Breast epithelium (tissue), 4 donors: ENCODE measurements at regions not wholly inside any gene's neighbourhood (a gene's known extent, or its start where the extent isn't known, plus 50 kb on each side); places are given as distances from the start of the nearest gene placed in this dataset.

Source experiments
- DNase-seq, 2 donors: peaks; one replicate each; pipeline ENCODE4 v3.0.0-alpha.2; 2019; ENCODE audit warnings: low spot score in 2 of 2
- H3K27ac ChIP-seq, 2 donors: fragments of 200-600 bp; sonication (generic) in 1 of 2; one replicate each; pipeline ENCODE4 v1.5.1; 2016 to 2019; ENCODE audit warnings: mild to moderate bottlenecking in 1 of 2
- H3K27me3 ChIP-seq, 2 donors: fragments of 200-600 bp; sonication (generic) in 1 of 2; one replicate each; pipeline versions ENCODE4 v1.5.1 to v1.6.0; 2017 to 2019; ENCODE audit warnings: control low read depth in 1 of 2, mild to moderate bottlenecking in 1 of 2
- H3K36me3 ChIP-seq: fragments of 200-600 bp; one replicate; pipeline ENCODE4 v1.5.1; 2019
- H3K4me1 ChIP-seq, 2 donors: fragments of 200-600 bp; sonication (generic); one replicate each; pipeline ENCODE4 v1.5.1; 2016 to 2019; ENCODE audit warnings: control low read depth in 1 of 2
- H3K4me3 ChIP-seq, 3 donors: fragments of 200-600 bp; sonication (generic); 1 replicate in 2 of 3; 2 replicates in 1 of 3; pipeline ENCODE4 v1.5.1; 2016 to 2019; ENCODE audit warnings: mild to moderate bottlenecking in 3 of 3, moderate library complexity in 2 of 3
- H3K9me3 ChIP-seq, 2 donors: fragments of 200-600 bp; sonication (generic) in 1 of 2; one replicate each; pipeline ENCODE4 v1.5.1; 2016 to 2019; ENCODE audit warnings: control low read depth in 1 of 2
- CTCF ChIP-seq, 3 donors: fragments of 450-650 bp; IDR thresholded peaks; one replicate each; pipeline ENCODE4 v1.5.1; 2016 to 2017; ENCODE audit warnings: antibody characterized with exemption in 3 of 3, mild to moderate bottlenecking in 3 of 3, moderate library complexity in 3 of 3
- POLR2A ChIP-seq: fragments of 450-650 bp; IDR thresholded peaks from one replicate; pipeline ENCODE4 v1.6.1; 2016; ENCODE audit warnings: antibody characterized with exemption, mild to moderate bottlenecking, moderate library complexity
- POLR2AphosphoS5 ChIP-seq, 3 donors: sonication (generic); formaldehyde crosslinking; IDR thresholded peaks; one replicate each; pipeline ENCODE4 v1.6.1; 2017; ENCODE audit warnings: antibody characterized with exemption in 3 of 3
- intact Hi-C: fragments of 100-400 bp; cut with DNase I; formaldehyde crosslinking; loops from one replicate; pipeline ENCODE4 v1.15.1; 2023; ENCODE audit warnings: low total_unique reads

DNA sequence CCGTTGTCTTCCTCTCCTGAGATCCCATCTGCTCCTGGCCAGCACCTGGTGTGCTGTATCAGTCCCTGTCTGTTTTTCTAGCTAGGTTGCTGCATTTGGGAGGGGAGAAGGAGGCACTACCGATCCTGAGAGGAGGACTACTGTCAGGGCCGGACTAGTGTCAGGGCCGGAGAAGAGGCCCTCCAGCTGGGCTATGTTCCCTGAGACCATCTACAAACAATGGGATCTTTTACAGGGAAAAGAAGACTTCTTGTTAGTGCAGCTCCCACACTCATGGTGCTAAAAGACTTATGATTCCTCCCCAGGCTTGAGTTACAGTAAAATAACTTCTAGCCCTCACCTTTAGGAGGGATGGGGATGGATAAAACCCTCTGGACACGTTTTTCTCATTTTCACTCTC, 141.0 kb upstream of the TNR start:
- H3K4me3 ChIP-seq, result no peak overlapping the region
- no peaks in the 10 kb centered on the region for H3K36me3 ChIP-seq
- TF ChIP-seq POLR2A (no peak), CTCF (IDR thresholded peaks at IDR 0.05) (no peak), POLR2AphosphoS5 (IDR thresholded peaks at IDR 0.05) (no peak)
- no peak for DNase-seq
- H3K9me3 ChIP-seq, result no peaks in the 10 kb centered on the region
- intact Hi-C loops, result no loop called here
- no peaks in the 10 kb centered on the region for H3K27me3 ChIP-seq
- H3K4me1 ChIP-seq, result no peaks in the 10 kb centered on the region
- H3K27ac ChIP-seq, result no peak overlapping the region

GRCh38 chr1:175882192-175882591, 138.8 kb upstream of the TNR start:
- intact Hi-C loops, result no loop called here
- H3K27me3 ChIP-seq, result no peaks in the 10 kb centered on the region
- H3K36me3 ChIP-seq, result no peaks in the 10 kb centered on the region
- no peak overlapping the region for H3K27ac ChIP-seq
- no peak overlapping the region for H3K4me3 ChIP-seq
- no peaks in the 10 kb centered on the region for H3K4me1 ChIP-seq
- TF ChIP-seq POLR2AphosphoS5 (IDR thresholded peaks at IDR 0.05) (no peak), POLR2A (no peak), CTCF (IDR thresholded peaks at IDR 0.05) (no peak)
- no peaks in the 10 kb centered on the region for H3K9me3 ChIP-seq
- no peak for DNase-seq

DNA sequence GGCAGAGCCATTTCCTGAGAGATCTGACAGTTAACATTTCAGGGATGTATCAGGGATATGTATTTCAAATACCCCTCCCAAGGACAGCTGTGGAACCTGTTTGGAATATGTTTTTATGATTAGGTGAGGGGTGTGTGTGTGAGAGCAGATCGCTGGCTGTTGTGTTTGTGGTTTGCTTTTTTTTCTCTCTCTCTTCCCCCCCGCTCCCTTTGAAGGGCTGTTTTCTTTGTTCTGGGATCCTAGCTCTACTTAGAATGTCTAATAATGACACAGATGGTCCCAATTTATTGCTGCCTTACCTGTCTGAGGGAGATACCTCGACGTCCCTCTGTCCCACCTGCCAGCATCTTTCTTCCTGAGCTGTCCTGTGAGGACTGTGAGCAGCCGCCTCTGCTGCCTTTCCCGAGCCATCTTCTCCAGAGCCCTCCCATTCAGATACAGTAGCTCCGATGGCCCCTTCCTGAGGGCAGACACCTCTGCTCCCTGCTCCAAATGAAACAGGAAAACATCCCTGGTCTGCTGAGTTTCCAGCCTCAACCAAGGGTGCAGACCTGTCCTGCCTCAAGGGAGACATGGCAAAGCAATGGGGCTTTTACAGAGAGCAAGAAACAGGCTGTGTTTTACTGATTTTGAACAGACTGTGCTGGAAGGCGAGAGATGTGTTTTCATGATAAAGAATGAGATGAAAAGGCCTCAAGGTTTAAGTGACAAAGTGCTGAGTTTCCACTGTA, 138.0 kb upstream of the TNR start:
- Histone ChIP-seq H3K9me3 (no peaks in the 10 kb centered on the region), H3K4me3 (no peak overlapping the region), H3K4me1 (no peaks in the 10 kb centered on the region), H3K27ac (no peak overlapping the region), H3K27me3 (no peaks in the 10 kb centered on the region), H3K36me3 (no peaks in the 10 kb centered on the region)
- intact Hi-C loops, result no loop called here
- no peak for DNase-seq
- TF ChIP-seq POLR2A (no peak), POLR2AphosphoS5 (IDR thresholded peaks at IDR 0.05) (no peak), CTCF (IDR thresholded peaks at IDR 0.05) (no peak)

GRCh38 chr1:175878775-175879174, 135.4 kb upstream of the TNR start:
- Histone ChIP-seq H3K27me3 (no peaks in the 10 kb centered on the region), H3K4me1 (no peaks in the 10 kb centered on the region), H3K9me3 (no peaks in the 10 kb centered on the region), H3K27ac (no peak overlapping the region), H3K4me3 (no peak overlapping the region), H3K36me3 (no peaks in the 10 kb centered on the region)
- TF ChIP-seq POLR2A (no peak), POLR2AphosphoS5 (IDR thresholded peaks at IDR 0.05) (no peak), CTCF (IDR thresholded peaks at IDR 0.05) (no peak)
- intact Hi-C loops, result no loop called here
- DNase-seq, result no peak

DNA sequence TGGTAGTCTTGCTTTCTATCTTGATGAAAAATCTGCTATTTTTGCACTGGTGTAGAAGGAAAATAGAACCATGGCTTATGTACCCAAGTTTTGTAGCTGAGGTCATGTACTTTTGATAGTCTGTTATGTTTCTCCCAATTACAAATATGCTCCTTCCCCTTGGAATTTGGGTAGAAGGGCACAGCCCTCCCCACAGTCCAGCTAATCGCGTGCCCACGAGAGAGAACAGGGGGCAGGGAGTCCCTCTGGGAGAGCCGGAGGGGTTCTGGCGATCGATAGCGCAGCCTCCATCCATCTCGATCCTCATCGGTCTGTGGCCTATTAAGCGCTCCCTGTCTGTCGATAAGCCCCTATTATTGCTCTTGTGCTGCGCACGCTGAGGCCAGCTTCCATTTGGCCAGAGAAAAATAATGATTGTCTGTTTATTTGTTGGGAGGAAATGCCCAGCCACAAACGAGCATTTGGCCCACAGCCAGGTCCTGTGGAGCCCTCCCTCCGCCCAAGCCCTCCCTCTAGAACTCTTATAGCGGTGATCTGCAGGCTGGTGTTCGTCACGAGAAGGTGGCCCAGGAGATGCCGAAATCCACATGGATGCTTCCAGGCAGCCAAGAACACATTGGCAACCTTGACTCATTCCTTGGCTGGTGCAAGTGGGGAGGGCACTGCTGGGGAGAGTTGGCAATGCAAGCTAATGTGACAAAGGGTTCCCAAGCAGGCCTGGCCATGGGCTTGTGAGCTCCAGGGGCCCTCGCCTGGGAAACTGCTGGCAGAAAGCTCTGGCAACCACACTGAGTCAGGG, 134.7 kb upstream of the TNR start:
- no peak for DNase-seq
- no peak overlapping the region for H3K4me3 ChIP-seq

More for the DNA sequence above, 134.7 kb upstream of the TNR start:
- H3K27me3 ChIP-seq, result no peaks in the 10 kb centered on the region
- H3K36me3 ChIP-seq, result no peaks in the 10 kb centered on the region
- no peaks in the 10 kb centered on the region for H3K9me3 ChIP-seq
- no peak overlapping the region for H3K27ac ChIP-seq
- TF ChIP-seq CTCF (IDR thresholded peaks at IDR 0.05) (no peak), POLR2AphosphoS5 (IDR thresholded peaks at IDR 0.05) (no peak), POLR2A (no peak)
- no peaks in the 10 kb centered on the region for H3K4me1 ChIP-seq
- intact Hi-C loops, result no loop called here
